Kidney epithelial cell (primary cell): ENCODE measurements at regions not wholly inside any gene's neighbourhood (a gene's known extent, or its start where the extent isn't known, plus 50 kb on each side); places are given as distances from the start of the nearest gene placed in this dataset.

Experiments used
- DNase-seq: peaks from one replicate; pipeline ENCODE4 v3.0.0-alpha.2; 2010; ENCODE audit warnings: low read depth
- H3K27me3 ChIP-seq: 2 replicates; pipeline ENCODE4 v1.6.0; 2011; ENCODE audit warnings: low read length; ENCODE audit not compliant: control insufficient read depth, insufficient read depth
- H3K36me3 ChIP-seq: 2 replicates; pipeline ENCODE4 v1.5.1; 2011; ENCODE audit warnings: low read length; ENCODE audit not compliant: control insufficient read depth, insufficient read depth
- H3K4me3 ChIP-seq: 2 replicates; pipeline ENCODE4 v1.5.1; 2011; ENCODE audit warnings: low read depth, mild to moderate bottlenecking, control low read depth, low read length
- TF ChIP-seq, protein P1 (sequence below): IDR thresholded peaks from 2 replicates; pipeline ENCODE4 v1.5.1; 2011; ENCODE audit warnings: mild to moderate bottlenecking, moderate library complexity, low read length, control low read depth, inconsistent platforms; ENCODE audit not compliant: insufficient read depth, poor library complexity, severe bottlenecking

- no peaks in the 10 kb centered on the region for H3K36me3 ChIP-seq
- H3K4me3 ChIP-seq = no peak overlapping the region
- H3K27me3 ChIP-seq = no peaks in the 10 kb centered on the region
- no peak for DNase-seq
- TF ChIP-seq, protein P1, sequence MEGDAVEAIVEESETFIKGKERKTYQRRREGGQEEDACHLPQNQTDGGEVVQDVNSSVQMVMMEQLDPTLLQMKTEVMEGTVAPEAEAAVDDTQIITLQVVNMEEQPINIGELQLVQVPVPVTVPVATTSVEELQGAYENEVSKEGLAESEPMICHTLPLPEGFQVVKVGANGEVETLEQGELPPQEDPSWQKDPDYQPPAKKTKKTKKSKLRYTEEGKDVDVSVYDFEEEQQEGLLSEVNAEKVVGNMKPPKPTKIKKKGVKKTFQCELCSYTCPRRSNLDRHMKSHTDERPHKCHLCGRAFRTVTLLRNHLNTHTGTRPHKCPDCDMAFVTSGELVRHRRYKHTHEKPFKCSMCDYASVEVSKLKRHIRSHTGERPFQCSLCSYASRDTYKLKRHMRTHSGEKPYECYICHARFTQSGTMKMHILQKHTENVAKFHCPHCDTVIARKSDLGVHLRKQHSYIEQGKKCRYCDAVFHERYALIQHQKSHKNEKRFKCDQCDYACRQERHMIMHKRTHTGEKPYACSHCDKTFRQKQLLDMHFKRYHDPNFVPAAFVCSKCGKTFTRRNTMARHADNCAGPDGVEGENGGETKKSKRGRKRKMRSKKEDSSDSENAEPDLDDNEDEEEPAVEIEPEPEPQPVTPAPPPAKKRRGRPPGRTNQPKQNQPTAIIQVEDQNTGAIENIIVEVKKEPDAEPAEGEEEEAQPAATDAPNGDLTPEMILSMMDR = no peak
These were observed 98.8 kb downstream of the SLC35B3 start for GRCh38 chr6:8336406-8337057.

GRCh38 chr6:8335896-8336295, 99.4 kb downstream of the SLC35B3 start:
- Histone ChIP-seq H3K27me3 (no peaks in the 10 kb centered on the region), H3K4me3 (no peak overlapping the region), H3K36me3 (no peaks in the 10 kb centered on the region)
- no peak for DNase-seq
- TF ChIP-seq, protein P1 = no peak

GRCh38 chr6:8335381-8335780, 100.0 kb downstream of the SLC35B3 start:
- H3K4me3 ChIP-seq = no peak overlapping the region
- no peak for DNase-seq
- TF ChIP-seq, protein P1 = no peak
- H3K27me3 ChIP-seq = no peaks in the 10 kb centered on the region
- no peaks in the 10 kb centered on the region for H3K36me3 ChIP-seq

DNA sequence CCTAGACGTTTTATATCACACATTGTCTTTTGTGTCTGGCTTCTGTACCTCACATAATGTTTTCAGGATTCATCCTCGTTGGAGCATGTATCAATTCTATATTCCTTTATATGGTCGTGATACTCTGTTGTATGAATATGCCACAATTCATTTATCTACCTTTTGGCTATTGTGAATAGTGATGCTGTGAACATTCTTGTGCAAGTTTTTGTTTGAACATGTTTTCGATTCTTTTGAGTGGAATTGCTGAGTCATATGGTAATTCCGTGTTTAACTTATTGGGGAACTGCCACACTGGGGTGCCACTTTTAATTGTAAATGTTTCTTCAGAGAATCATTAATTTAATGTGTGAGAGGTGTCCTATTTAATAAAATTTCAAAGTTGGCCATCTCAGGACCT, 101.2 kb downstream of the SLC35B3 start:
- DNase-seq = no peak
- H3K4me3 ChIP-seq = no peak overlapping the region
- TF ChIP-seq, protein P1 = no peak
- H3K36me3 ChIP-seq = no peaks in the 10 kb centered on the region
- H3K27me3 ChIP-seq = no peaks in the 10 kb centered on the region

GRCh38 chr6:8329562-8329961, 105.8 kb downstream of the SLC35B3 start:
- DNase-seq = no peak
- TF ChIP-seq, protein P1 = no peak
- Histone ChIP-seq H3K27me3 (no peaks in the 10 kb centered on the region), H3K4me3 (no peak overlapping the region), H3K36me3 (no peaks in the 10 kb centered on the region)

DNA sequence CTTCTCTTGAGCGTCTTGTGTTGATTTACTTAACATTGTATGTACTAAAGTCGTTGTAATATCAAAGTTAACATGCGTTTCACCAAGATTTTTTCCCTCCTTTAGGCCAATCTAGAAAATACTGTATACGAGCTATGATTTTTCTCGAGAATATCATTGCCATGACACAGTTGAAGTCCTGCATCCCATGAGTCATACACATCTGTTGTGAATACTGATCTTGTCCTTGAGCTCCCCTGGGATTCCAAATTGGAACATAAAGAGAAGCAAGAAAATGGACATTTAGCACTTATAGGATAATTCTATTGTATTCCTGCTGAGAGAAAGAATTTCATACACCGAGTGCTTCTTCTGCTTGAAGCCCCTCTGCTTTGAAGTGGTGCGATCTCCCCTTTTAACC, 109.6 kb downstream of the SLC35B3 start:
- no peak for DNase-seq
- no peaks in the 10 kb centered on the region for H3K27me3 ChIP-seq
- no peak overlapping the region for H3K4me3 ChIP-seq
- no peaks in the 10 kb centered on the region for H3K36me3 ChIP-seq
- TF ChIP-seq, protein P1 = no peak
